Parathyroid adenoma (tissue), 2 donors: ENCODE measurements at regions not wholly inside any gene's neighbourhood (a gene's known extent, or its start where the extent isn't known, plus 50 kb on each side); places are given as distances from the start of the nearest gene placed in this dataset.

ENCODE experiments used
- H2AFZ ChIP-seq: fragments of 300-600 bp; sonication (generic); one replicate; pipeline ENCODE4 v1.7.0; 2017; ENCODE audit warnings: antibody characterized with exemption, mild to moderate bottlenecking
- H3K27ac ChIP-seq: fragments of 300-600 bp; sonication (generic); one replicate; pipeline ENCODE4 v1.7.0; 2017
- H3K27me3 ChIP-seq: fragments of 300-600 bp; sonication (generic); one replicate; pipeline ENCODE4 v1.7.0; 2017; ENCODE audit warnings: low read length; ENCODE audit not compliant: control insufficient read depth, insufficient read depth
- H3K36me3 ChIP-seq: fragments of 300-600 bp; sonication (generic); one replicate; pipeline ENCODE4 v1.7.0; 2017; ENCODE audit warnings: low read length; ENCODE audit not compliant: control insufficient read depth, insufficient read depth
- H3K4me1 ChIP-seq: fragments of 300-600 bp; sonication (generic); one replicate; pipeline ENCODE4 v1.7.0; 2017; ENCODE audit warnings: control low read depth
- H3K4me2 ChIP-seq: fragments of 300-600 bp; sonication (generic); one replicate; pipeline ENCODE4 v1.7.0; 2017; ENCODE audit warnings: low read length
- H3K4me3 ChIP-seq: fragments of 300-600 bp; sonication (generic); one replicate; pipeline ENCODE4 v1.7.0; 2017; ENCODE audit warnings: low read depth, low read length
- H3K79me2 ChIP-seq: fragments of 300-600 bp; sonication (generic); one replicate; pipeline ENCODE4 v1.7.0; 2017; ENCODE audit warnings: control low read depth
- H3K9ac ChIP-seq: fragments of 300-600 bp; sonication (generic); one replicate; pipeline ENCODE4 v1.7.0; 2017; ENCODE audit warnings: mild to moderate bottlenecking
- H3K9me3 ChIP-seq: fragments of 300-600 bp; sonication (generic); one replicate; pipeline ENCODE4 v1.7.0; 2017; ENCODE audit warnings: low read length; ENCODE audit not compliant: control insufficient read depth
- TF ChIP-seq, protein P1 (sequence below): fragments of 300-600 bp; sonication (generic); IDR thresholded peaks from one replicate; pipeline ENCODE4 v1.7.0; 2017; ENCODE audit warnings: antibody characterized with exemption, mild to moderate bottlenecking
- donor health status: primary hyperparathyroidism.

DNA sequence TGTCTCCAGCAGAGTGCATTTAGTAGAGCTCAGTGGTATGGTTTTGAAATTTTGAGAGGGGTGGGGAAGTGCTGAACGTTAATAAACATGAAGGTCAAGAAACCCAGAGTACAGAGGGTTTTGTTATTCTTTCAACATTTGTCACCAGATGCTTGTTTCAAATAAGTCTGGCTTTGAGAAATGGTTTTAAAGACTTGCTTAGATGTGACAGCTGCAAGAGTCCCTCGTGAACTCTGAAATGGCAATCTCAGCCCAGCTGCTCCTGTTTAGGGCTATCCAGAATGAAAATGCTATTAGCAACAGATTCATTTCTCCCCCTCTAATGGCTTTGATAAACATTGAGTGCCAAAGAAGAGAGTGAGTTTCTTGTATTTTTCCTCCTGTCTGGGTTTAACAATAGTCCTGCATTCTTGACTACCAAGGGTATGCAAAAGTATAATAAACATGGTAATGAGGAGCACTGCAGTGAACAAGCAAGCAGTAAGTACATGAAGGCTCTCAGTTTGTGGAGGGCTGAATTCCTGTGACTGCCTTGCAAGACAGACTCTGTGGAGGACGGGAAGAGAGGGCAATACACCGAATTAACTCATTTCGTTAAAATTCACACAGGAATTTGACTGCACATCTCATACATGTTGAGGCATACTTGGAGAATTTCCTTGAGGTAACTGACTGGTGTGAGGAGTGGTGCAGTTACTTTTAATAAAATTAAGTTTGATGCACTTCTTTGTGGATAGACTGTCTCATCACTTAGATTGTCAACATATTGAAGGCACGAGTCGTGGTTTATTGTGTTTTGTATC, 490.9 kb downstream of the REEP3 start:
- Histone ChIP-seq H3K9me3 (no peaks in the 10 kb centered on the region), H3K4me3 (no peak overlapping the region), H3K9ac (no peak overlapping the region), H3K79me2 (no peaks in the 10 kb centered on the region), H3K27ac (no peak overlapping the region), H3K4me2 (no peak overlapping the region), H2AFZ (no peak overlapping the region), H3K4me1 (no peaks in the 10 kb centered on the region), H3K27me3 (no peaks in the 10 kb centered on the region), H3K36me3 (no peaks in the 10 kb centered on the region)
- TF ChIP-seq, protein P1, sequence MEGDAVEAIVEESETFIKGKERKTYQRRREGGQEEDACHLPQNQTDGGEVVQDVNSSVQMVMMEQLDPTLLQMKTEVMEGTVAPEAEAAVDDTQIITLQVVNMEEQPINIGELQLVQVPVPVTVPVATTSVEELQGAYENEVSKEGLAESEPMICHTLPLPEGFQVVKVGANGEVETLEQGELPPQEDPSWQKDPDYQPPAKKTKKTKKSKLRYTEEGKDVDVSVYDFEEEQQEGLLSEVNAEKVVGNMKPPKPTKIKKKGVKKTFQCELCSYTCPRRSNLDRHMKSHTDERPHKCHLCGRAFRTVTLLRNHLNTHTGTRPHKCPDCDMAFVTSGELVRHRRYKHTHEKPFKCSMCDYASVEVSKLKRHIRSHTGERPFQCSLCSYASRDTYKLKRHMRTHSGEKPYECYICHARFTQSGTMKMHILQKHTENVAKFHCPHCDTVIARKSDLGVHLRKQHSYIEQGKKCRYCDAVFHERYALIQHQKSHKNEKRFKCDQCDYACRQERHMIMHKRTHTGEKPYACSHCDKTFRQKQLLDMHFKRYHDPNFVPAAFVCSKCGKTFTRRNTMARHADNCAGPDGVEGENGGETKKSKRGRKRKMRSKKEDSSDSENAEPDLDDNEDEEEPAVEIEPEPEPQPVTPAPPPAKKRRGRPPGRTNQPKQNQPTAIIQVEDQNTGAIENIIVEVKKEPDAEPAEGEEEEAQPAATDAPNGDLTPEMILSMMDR, result no peak

DNA sequence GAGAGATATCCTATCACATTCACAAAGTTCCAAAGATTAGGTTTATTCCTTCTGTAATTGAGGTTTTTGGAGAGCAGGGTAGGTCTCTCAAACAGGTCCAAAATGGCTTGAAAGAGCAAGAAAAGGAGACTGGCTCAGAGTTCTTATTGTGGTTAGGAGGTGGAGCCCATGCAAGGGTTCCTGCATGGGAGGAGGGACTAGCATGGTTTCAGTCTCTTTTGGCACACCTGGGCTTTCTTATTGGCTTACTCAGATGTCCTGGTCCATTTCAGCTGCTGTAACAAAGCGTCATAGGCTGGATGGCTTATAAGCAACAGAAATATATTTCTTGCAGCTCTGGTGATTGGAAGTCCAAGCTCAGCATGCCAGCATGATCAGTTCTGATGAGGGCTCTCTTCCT, 493.1 kb downstream of the REEP3 start:
- Histone ChIP-seq H3K4me2 (no peak overlapping the region), H3K36me3 (no peaks in the 10 kb centered on the region), H3K9ac (no peak overlapping the region), H3K9me3 (no peaks in the 10 kb centered on the region), H3K27me3 (no peaks in the 10 kb centered on the region), H3K27ac (no peak overlapping the region), H3K4me1 (no peaks in the 10 kb centered on the region), H3K79me2 (no peaks in the 10 kb centered on the region), H3K4me3 (no peak overlapping the region), H2AFZ (no peak overlapping the region)
- TF ChIP-seq, protein P1, result no peak

DNA sequence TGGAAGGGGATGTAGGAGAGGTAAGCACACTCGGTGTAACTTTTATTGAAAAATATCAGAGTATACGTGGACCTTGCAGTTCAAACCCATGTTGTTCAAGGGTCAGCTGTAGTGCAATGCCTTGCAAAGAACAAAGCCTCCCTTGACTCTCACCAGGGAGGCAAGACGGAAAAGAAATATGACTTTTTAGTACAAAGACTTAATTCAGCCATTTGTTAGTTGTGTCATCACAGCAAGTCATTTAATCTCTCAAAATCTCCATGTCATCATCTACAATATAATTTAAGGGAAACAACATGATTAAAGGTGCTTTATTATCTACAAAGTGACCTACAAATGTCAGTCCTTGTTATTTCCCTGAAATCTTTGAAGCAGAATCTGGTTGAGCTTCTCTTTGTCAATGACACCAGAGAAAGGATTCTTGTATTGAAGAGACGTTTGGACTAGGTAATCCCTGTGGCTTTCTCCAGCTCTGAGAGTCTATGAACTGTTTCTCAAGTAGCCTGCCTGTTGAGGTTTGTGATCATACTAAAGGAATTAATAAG, 502.8 kb downstream of the REEP3 start:
- Histone ChIP-seq H3K36me3 (no peaks in the 10 kb centered on the region), H3K9me3 (no peaks in the 10 kb centered on the region), H3K4me1 (no peaks in the 10 kb centered on the region), H3K9ac (no peak overlapping the region), H3K27me3 (no peaks in the 10 kb centered on the region), H3K4me3 (no peak overlapping the region), H2AFZ (no peak overlapping the region), H3K4me2 (no peak overlapping the region), H3K27ac (no peak overlapping the region), H3K79me2 (no peaks in the 10 kb centered on the region)
- TF ChIP-seq, protein P1, result no peak

DNA sequence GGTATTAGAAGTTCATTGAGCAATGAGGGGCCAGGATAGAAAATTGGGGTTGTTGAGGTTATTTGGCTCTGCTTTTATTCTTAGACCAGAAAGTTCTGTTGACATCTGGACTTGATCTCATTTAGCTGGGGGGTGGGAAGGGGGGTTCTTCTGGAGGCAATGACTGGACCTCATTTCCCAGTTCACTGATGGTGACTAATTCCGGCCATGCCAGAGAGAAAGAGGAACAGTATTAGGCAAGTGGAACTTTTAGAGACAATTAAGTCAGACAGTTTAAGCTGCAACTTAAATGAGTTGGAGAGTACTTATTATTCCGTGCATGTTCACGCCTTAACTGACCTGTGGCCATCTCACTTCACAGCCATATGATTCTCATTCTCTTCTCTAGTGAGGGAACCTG, 512.5 kb downstream of the REEP3 start:
- TF ChIP-seq, protein P1, result no peak
- H3K4me1 ChIP-seq, result no peaks in the 10 kb centered on the region
- H3K4me2 ChIP-seq, result no peak overlapping the region
- no peak overlapping the region for H3K4me3 ChIP-seq
- no peak overlapping the region for H3K27ac ChIP-seq
- H3K9ac ChIP-seq, result no peak overlapping the region
- no peaks in the 10 kb centered on the region for H3K9me3 ChIP-seq
- H3K79me2 ChIP-seq, result no peaks in the 10 kb centered on the region
- no peak overlapping the region for H2AFZ ChIP-seq
- H3K36me3 ChIP-seq, result no peaks in the 10 kb centered on the region
- H3K27me3 ChIP-seq, result no peaks in the 10 kb centered on the region
